Loucy (cell line): ENCODE measurements at regions not wholly inside any gene's neighbourhood (a gene's known extent, or its start where the extent isn't known, plus 50 kb on each side); places are given as distances from the start of the nearest gene placed in this dataset.

Experiments used
- EZH2phosphoT487 ChIP-seq: fragments of 200-600 bp; IDR thresholded peaks from 2 replicates; pipeline ENCODE4 v1.6.1; 2018; ENCODE audit warnings: antibody characterized with exemption, mild to moderate bottlenecking, moderate library complexity, borderline replicate concordance
- TF ChIP-seq, protein P1 (sequence below): fragments of 200-600 bp; sonication (generic); conservative IDR thresholded peaks from 2 replicates; pipeline ENCODE4 v1.5.1; 2014; ENCODE audit warnings: mild to moderate bottlenecking, antibody characterized with exemption, low read length

DNA sequence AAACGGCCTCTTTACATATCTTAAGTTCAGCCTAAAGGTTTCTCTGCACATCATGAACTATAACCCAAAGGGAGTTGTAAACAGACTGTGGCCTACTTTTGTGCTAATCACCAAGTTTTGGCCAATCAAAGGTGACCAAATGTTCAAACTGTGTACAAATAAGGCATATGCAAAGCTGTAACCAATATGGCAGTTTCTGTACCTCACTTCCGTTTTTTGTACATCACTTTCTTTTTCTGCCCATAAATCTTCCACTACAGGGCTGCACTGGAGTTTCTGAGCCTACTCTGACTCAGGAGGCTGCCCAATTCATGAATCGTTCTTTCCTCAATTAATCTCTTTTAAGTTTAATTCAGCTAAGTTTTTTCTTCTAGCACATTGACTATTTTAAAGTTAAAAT, 318.7 kb downstream of the SLC7A11 start:
- TF ChIP-seq, protein P1, sequence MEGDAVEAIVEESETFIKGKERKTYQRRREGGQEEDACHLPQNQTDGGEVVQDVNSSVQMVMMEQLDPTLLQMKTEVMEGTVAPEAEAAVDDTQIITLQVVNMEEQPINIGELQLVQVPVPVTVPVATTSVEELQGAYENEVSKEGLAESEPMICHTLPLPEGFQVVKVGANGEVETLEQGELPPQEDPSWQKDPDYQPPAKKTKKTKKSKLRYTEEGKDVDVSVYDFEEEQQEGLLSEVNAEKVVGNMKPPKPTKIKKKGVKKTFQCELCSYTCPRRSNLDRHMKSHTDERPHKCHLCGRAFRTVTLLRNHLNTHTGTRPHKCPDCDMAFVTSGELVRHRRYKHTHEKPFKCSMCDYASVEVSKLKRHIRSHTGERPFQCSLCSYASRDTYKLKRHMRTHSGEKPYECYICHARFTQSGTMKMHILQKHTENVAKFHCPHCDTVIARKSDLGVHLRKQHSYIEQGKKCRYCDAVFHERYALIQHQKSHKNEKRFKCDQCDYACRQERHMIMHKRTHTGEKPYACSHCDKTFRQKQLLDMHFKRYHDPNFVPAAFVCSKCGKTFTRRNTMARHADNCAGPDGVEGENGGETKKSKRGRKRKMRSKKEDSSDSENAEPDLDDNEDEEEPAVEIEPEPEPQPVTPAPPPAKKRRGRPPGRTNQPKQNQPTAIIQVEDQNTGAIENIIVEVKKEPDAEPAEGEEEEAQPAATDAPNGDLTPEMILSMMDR, result no peak
- no peak for TF ChIP-seq EZH2phosphoT487
